ENCODE measurements at regions not wholly inside any gene's neighbourhood (a gene's known extent, or its start where the extent isn't known, plus 50 kb on each side); places are given as distances from the start of the nearest gene placed in this dataset.

GRCh38 chr15:45863881-45864580 is 229.2 kb downstream of the SQOR start:
- TF ChIP-seq POLR2A (IDR thresholded peaks at IDR 0.05) (no peak), CTCF (IDR thresholded peaks at IDR 0.05) (no peak)

All from body of pancreas (tissue), 4 donors.